Body of pancreas (tissue), 4 donors: ENCODE measurements at regions not wholly inside any gene's neighbourhood (a gene's known extent, or its start where the extent isn't known, plus 50 kb on each side); places are given as distances from the start of the nearest gene placed in this dataset.

Experiments used
- ATAC-seq: fragments of 150-250 bp; one replicate; pipeline ENCODE4 v1.9.1; 2016
- DNase-seq, 4 donors: peaks; one replicate each; pipeline ENCODE4 v3.0.0-alpha.2; 2019
- H3K27ac ChIP-seq, 4 donors: fragments of 200-600 bp; sonication (generic); 1 replicate in 3 of 4; 2 replicates in 1 of 4; pipeline versions ENCODE4 v1.5.1 to v1.6.1; 2016 to 2019; ENCODE audit warnings: mild to moderate bottlenecking in 1 of 4, mixed read lengths in 1 of 4, moderate library complexity in 1 of 4
- H3K27me3 ChIP-seq, 2 donors: fragments of 200-600 bp; sonication (generic); one replicate each; pipeline ENCODE4 v1.6.0; 2016; ENCODE audit warnings: mild to moderate bottlenecking in 1 of 2
- H3K36me3 ChIP-seq, 2 donors: fragments of 200-600 bp; sonication (generic); replicated peaks in 1 of 2; 2 replicates each; pipeline ENCODE4 v1.5.1; 2016; ENCODE audit warnings: low read depth in 2 of 2; ENCODE audit not compliant: insufficient read depth in 1 of 2
- H3K4me1 ChIP-seq: fragments of 200-600 bp; sonication (generic); one replicate; pipeline ENCODE4 v1.6.0; 2016
- H3K4me3 ChIP-seq, 2 donors: fragments of 200-600 bp; sonication (generic); 1 replicate in 1 of 2; 2 replicates in 1 of 2; pipeline ENCODE4 v1.5.1; 2016 to 2019
- H3K9me3 ChIP-seq, 3 donors: fragments of 200-600 bp; sonication (generic); 1 replicate in 2 of 3; 2 replicates in 1 of 3; pipeline ENCODE4 v1.5.1; 2016
- POLR2A ChIP-seq, 3 donors: fragments of 450-650 bp; IDR thresholded peaks; one replicate each; pipeline ENCODE4 v1.6.1; 2016; ENCODE audit warnings: antibody characterized with exemption in 3 of 3, mild to moderate bottlenecking in 2 of 3
- WGBS, 2 donors: methylation state at CpG; one replicate each; pipeline ENCODE4 v1.1.5; 2017; 5-methylcytosine and 5-hydroxymethylcytosine counted together
- intact Hi-C: fragments of 100-400 bp; cut with DNase I; formaldehyde crosslinking; loops from one replicate; pipeline ENCODE4 v1.15.1; 2023
- TF ChIP-seq, protein P1 (sequence below), 7 experiments: fragments of 450-650 bp in 4 of 7; fragments of 200-600 bp in 3 of 7; sonication (generic) in 3 of 7; IDR thresholded peaks; one replicate each; pipeline ENCODE4 v1.5.1; 2016 to 2019; ENCODE audit warnings: antibody characterized with exemption in 7 of 7

DNA sequence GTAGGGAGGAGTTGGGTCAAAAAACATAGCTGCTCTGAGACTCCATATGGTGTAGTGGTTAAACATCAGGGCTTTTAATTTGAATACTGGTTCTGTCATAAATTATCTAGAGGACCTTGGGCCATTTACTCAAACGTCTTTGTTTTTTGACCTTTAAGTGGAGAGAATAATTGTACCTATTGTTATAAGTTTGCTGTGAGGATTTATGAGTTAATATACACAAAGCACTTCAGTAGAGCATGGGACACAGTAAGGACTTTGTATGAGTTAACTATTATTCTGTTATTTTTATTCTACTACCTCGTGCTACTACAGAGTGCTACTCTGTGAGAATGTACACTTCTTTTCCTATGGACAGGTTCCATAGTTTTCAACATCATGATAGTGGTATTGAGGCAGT, 123.7 kb upstream of the TNC start:
- H3K4me3 ChIP-seq, result no peak overlapping the region
- no peaks in the 10 kb centered on the region for H3K4me1 ChIP-seq
- intact Hi-C loops, result no loop called here
- DNase-seq, result no peak
- H3K27me3 ChIP-seq, result no peaks in the 10 kb centered on the region
- H3K36me3 ChIP-seq, result no peaks in the 10 kb centered on the region
- ATAC-seq, result no peak
- 21% methylated on average over 2 of the region's 2 CpGs for WGBS, 2 donors
- H3K27ac ChIP-seq, result no peak overlapping the region
- no peaks in the 10 kb centered on the region for H3K9me3 ChIP-seq
- TF ChIP-seq, protein P1, sequence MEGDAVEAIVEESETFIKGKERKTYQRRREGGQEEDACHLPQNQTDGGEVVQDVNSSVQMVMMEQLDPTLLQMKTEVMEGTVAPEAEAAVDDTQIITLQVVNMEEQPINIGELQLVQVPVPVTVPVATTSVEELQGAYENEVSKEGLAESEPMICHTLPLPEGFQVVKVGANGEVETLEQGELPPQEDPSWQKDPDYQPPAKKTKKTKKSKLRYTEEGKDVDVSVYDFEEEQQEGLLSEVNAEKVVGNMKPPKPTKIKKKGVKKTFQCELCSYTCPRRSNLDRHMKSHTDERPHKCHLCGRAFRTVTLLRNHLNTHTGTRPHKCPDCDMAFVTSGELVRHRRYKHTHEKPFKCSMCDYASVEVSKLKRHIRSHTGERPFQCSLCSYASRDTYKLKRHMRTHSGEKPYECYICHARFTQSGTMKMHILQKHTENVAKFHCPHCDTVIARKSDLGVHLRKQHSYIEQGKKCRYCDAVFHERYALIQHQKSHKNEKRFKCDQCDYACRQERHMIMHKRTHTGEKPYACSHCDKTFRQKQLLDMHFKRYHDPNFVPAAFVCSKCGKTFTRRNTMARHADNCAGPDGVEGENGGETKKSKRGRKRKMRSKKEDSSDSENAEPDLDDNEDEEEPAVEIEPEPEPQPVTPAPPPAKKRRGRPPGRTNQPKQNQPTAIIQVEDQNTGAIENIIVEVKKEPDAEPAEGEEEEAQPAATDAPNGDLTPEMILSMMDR (IDR thresholded peaks at IDR 0.05), result no peak
- no peak for TF ChIP-seq POLR2A (IDR thresholded peaks at IDR 0.05)

DNA sequence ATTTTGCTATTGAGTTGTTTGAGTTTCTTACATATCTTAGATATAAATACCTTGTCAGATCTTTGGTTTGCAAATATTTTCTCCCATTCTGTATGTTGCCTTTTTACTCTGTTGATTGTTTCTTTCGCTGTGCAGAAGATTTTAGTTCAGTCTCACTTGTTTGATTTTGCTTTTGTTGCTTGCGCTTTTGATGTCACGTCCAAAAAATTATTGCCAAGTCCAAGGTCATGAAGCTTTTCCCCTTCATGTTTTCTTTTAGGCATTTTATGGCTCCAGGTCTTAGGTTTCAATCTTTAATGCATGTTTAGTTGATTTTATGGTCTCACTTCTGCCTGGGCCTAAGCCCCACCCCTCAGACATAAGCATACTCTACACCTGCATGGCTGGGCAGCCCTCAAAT, 131.5 kb upstream of the TNC start:
- no peaks in the 10 kb centered on the region for H3K9me3 ChIP-seq
- H3K4me3 ChIP-seq, result no peak overlapping the region
- DNase-seq (no peak), ATAC-seq (no peak)
- WGBS, 2 donors, result 68 to 79% methylated on average over 3 of the region's 3 CpGs
- no peak overlapping the region for H3K27ac ChIP-seq
- H3K4me1 ChIP-seq, result no peaks in the 10 kb centered on the region
- H3K36me3 ChIP-seq, result no peaks in the 10 kb centered on the region
- intact Hi-C loops, result no loop called here
- H3K27me3 ChIP-seq, result no peaks in the 10 kb centered on the region
- TF ChIP-seq, protein P1 (IDR thresholded peaks at IDR 0.05), result no peak
- TF ChIP-seq POLR2A (IDR thresholded peaks at IDR 0.05), result no peak

DNA sequence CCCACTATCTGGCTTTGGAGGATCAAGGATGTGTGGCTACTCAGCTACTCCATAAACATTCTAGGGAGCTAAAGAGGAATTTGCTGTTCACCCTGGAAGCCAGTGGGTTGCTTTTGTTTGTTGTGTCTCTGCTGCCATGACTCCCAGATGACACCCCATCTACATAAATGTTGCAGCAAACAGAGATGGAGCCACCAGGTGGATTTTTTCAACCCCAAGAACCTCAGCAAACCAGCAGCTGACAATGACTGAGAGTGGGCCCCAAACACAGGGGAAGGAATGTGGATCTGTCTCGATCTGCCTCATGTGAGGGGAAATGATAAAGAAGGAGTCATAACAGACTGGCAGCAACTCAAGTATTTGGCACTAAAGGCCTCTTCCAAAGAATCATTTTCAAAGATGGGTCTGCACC, 132.7 kb upstream of the TNC start:
- TF ChIP-seq, protein P1 (IDR thresholded peaks at IDR 0.05), result no peak
- no peak for TF ChIP-seq POLR2A (IDR thresholded peaks at IDR 0.05)
- DNase-seq, result no peak
- H3K9me3 ChIP-seq, result no peaks in the 10 kb centered on the region
- H3K4me1 ChIP-seq, result no peaks in the 10 kb centered on the region
- no peak for ATAC-seq
- H3K27ac ChIP-seq, result no peak overlapping the region
- WGBS, 2 donors, result 26 to 32% methylated on average over 1 of the region's 1 CpG
- intact Hi-C loops, result no loop called here
- no peak overlapping the region for H3K4me3 ChIP-seq
- no peaks in the 10 kb centered on the region for H3K36me3 ChIP-seq
- H3K27me3 ChIP-seq, result no peaks in the 10 kb centered on the region

DNA sequence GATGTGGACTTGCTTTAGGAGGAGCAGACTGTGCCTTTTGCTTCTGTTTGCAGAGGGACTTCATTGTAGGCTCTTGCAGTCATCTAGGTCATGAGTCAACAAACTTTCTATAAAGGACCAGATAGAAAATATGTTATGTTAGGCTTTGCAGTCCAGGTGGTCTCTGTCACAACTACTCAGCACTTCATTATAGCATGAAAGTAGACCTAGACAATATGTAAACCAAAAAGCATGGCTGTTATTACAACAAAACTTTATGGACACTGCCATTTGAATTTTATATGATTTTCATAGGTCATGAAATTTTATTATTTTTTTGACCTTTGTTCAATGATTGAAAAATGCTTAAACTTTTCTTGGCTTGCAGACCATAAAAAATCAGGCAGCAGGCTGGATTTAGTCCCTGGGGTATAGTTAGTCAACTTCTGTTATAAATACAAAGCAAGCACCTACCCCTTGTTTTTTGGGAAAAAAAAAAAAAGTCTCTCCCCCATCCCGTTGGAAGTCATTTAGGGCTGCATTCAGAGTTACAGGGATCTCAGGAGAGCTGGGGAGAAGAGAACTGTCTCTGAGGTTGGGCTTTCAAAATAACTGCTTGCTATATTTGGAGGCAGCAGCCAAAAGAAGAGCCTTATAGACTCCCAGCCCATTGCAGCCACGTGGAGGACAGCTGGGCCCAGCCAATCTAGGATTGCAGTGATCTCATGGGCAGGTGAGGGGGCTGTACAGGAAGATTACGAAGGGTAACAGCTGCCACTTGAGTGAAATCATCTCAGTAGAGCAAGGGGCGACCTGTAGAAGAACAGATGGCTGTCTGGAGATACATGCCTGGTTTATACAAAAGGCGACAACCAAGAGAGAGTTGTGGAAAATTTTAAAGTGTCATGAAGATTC, 136.6 kb upstream of the TNC start:
- Histone ChIP-seq H3K4me3 (no peak overlapping the region), H3K4me1 (no peaks in the 10 kb centered on the region), H3K9me3 (no peaks in the 10 kb centered on the region), H3K27me3 (no peaks in the 10 kb centered on the region), H3K27ac (no peak overlapping the region), H3K36me3 (no peaks in the 10 kb centered on the region)
- DNase-seq (no peak), ATAC-seq (no peak)
- intact Hi-C loops, result no loop called here
- 46 to 55% methylated on average over 5 of the region's 5 CpGs for WGBS, 2 donors
- TF ChIP-seq POLR2A (IDR thresholded peaks at IDR 0.05), result no peak
- TF ChIP-seq, protein P1 (IDR thresholded peaks at IDR 0.05), result no peak

DNA sequence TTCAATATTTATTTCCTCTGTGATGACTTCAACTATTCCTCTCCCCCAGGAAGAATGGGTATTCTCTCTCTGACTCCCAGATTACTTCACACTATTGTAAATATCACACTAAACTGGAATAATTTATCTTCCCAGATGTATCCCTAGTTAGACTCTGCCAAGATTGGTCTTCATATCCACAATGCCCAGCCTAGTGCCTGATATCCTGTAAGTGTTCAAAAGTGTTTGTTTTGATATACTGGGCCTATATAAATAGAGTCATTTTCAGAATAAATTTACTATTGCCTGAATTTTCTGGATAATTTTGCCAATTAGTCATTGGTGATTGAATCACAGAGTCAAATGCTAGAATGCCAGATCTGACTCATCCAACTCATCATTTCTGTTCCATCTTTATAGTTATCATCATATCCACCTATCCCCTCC, 143.7 kb upstream of the TNC start:
- Histone ChIP-seq H3K9me3 (no peaks in the 10 kb centered on the region), H3K36me3 (no peaks in the 10 kb centered on the region), H3K27ac (no peak overlapping the region), H3K4me1 (no peaks in the 10 kb centered on the region), H3K27me3 (no peaks in the 10 kb centered on the region), H3K4me3 (no peak overlapping the region)
- no peak for TF ChIP-seq POLR2A (IDR thresholded peaks at IDR 0.05)
- TF ChIP-seq, protein P1 (IDR thresholded peaks at IDR 0.05), result no peak
- no peak for ATAC-seq
- no peak for DNase-seq
- intact Hi-C loops, result no loop called here
